22Rv1 (cell line): ENCODE measurements at regions not wholly inside any gene's neighbourhood (a gene's known extent, or its start where the extent isn't known, plus 50 kb on each side); places are given as distances from the start of the nearest gene placed in this dataset.

Experiments used
- H3K27ac ChIP-seq: fragments of 450-650 bp; 2 replicates; pipeline ENCODE4 v1.5.1; 2017
- CTCF ChIP-seq: fragments of 450-650 bp; IDR thresholded peaks from 2 replicates; pipeline ENCODE4 v1.5.1; 2017; ENCODE audit warnings: mild to moderate bottlenecking
- ZFX ChIP-seq: fragments of 450-650 bp; IDR thresholded peaks from 2 replicates; pipeline ENCODE4 v1.6.1; 2017; ENCODE audit warnings: antibody characterized with exemption, borderline replicate concordance

GRCh38 chr1:173414136-173414535 lies 63.0 kb upstream of the PRDX6 start:
- no peak overlapping the region for H3K27ac ChIP-seq
- TF ChIP-seq CTCF (no peak), ZFX (no peak)

DNA sequence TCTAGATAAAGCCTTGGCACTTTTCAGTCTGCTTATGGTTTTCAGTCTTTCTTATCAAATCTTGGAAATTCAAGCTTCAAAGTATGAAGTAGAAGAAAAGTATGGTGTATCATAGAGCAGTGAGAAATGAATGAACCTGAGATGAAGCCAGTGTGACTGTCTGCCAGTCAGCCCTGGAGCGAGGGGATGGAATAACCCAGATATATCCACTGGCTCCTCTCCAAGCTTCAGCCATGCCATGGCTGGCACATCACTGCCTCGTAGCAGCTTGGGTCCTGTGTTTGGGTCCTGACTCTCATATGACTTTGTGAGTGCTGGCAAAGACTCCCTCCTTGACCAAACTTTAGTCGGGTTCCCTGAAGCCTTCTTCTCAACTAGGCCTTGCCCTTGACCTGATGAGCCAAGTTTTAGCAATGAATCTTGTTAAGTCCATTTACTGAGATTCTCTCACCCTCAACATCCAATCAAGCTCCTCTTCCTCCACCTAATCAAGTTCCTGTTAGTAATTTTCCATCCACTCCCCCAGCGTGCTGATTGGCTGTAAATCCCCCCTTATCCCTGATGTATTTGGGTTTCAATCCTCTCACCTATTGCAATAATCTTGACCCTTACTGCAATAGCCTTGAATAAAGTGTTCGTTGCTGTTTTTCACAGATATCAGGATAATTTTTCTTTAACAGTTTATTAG lies 62.5 kb upstream of the PRDX6 start:
- no peak overlapping the region for H3K27ac ChIP-seq
- TF ChIP-seq ZFX (no peak), CTCF (no peak)

DNA sequence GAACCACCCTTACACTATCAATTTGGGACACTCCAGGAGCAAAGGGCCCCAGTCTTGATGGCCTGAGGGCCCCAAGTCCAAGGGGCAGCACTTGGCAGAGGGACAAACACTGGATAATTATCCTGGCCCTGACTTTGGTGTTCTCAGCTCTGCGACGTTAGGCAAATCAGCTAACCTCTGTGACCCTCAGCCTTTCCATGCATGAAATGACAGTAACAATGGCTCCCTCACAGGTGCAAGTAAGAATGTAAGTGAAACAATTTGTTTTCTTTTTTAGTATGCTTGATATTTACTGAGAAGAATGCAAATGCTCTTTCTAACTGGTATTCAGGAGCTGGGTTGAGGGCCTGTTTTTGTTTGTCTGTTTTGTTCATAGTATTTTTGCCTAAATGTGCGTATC lies 61.6 kb upstream of the PRDX6 start:
- no peak overlapping the region for H3K27ac ChIP-seq
- TF ChIP-seq CTCF (no peak), ZFX (no peak)

GRCh38 chr1:173415905-173416450 lies 61.2 kb upstream of the PRDX6 start:
- no peak overlapping the region for H3K27ac ChIP-seq

DNA sequence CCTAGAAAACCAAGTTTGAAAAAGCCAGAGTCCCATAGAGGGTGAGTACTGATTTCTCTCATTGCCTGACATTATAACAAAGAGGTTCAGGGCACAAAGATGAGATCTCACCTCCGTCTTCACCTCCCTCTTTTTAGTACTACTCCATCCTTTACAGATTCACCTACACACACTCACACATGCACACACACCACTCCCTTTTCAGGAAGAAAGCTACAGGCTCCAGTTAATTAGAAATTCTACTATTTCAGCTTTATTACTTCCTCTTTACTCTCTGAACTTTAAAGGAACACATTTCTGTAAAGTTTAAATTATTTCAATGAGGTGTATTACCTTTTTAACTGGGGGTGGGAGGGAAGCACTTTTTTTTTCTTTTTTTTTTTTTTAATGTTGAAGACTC lies 59.6 kb upstream of the PRDX6 start:
- TF ChIP-seq CTCF, result no peak
- no peak overlapping the region for H3K27ac ChIP-seq

More at GRCh38 chr1:173415905-173416450, 61.2 kb upstream of the PRDX6 start:
- TF ChIP-seq ZFX (no peak), CTCF (no peak)

DNA sequence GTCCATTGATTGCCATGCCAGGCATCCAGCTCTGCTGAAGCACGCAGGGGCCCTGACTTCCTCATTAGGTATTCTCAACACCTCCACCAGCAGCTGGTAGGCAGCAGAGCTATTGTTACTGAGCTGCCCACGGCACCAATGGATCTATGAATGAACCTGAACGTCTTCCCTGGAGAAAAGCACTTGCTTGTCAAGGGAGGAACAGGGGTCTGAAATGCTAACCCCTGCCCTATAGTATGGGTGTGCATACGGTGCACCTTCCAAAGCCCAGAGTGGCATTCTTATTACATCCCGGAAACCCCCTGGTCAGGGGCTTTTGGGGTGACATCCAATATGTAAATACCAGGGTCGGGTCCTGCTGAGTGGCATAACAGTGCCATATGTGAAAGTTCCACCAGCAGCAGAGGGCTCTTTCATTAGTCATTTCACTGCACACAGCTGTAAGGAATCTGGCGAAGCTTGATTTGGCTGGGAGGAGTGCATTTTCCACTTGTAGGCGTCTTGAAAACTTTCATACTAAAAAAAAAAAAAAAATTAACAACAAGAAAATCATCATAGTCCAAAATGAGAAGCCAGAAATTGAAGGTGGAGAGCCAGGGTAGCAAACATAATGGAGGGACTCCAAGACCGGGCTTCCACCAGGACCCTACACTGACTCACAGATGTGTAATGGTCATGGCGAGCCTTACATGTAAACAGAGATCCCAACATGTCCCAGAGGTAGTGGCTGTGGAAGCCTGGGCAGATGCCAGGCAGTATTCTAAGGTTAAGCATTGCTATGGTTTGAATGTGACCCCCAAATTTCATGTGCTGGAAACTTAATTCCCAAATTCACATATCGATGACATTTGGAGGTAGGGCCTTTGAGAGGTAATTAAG lies 58.8 kb upstream of the PRDX6 start:
- no peak overlapping the region for H3K27ac ChIP-seq
- TF ChIP-seq ZFX (no peak), CTCF (no peak)
